HCT116 (cell line): ENCODE measurements at regions not wholly inside any gene's neighbourhood (a gene's known extent, or its start where the extent isn't known, plus 50 kb on each side); places are given as distances from the start of the nearest gene placed in this dataset.

Source experiments
- ATAC-seq: fragments of 200-7000 bp; cut with Tn5 transposase; 2 replicates; pipeline ENCODE4 v1.9.1; 2020; ENCODE audit warnings: mild to moderate bottlenecking, moderate library complexity
- BruUV-seq: library from RNA; stranded (reverse); fragments of 400-500 nt; replicated peaks from 2 replicates; lab custom pipeline; 2021; lab: Mats Ljungman, UMichigan
- CTCF ChIA-PET: fragments of 300-600 bp; sonication (Branson Sonifier 250); formaldehyde crosslinking; loops from one replicate; lab custom pipeline; 2021; ENCODE audit warnings: antibody characterized with exemption; lab: Charles Lee
- POLR2A ChIA-PET: fragments of 300-600, 350-600 bp; sonication (Branson Sonifier 250); formaldehyde crosslinking; loops from one replicate; lab custom pipeline; 2021; ENCODE audit warnings: antibody characterized with exemption; lab: Charles Lee
- RAD21 ChIA-PET, 2 experiments: fragments of 300-600 bp; sonication (Branson Sonifier 250); formaldehyde crosslinking; loops; one replicate each; lab custom pipeline; 2023; ENCODE audit warnings: low total read pairs in 2 of 2; ENCODE audit not compliant: uncharacterized antibody in 2 of 2, unreplicated experiment in 2 of 2, low non-redundant PET in 1 of 2; lab: Charles Lee
- DNase-seq: peaks from one replicate; pipeline ENCODE4 v3.0.0-alpha.2; 2010; ENCODE audit warnings: low read depth, low spot score
- H2AFZ ChIP-seq: fragments of 200-600 bp; shearing (Covaris generic), sonication (generic); 2 replicates; pipeline ENCODE4 v1.6.1; 2017; ENCODE audit warnings: low read depth, mixed run types, mixed read lengths, antibody characterized with exemption, low read length; ENCODE audit not compliant: poor library complexity, severe bottlenecking
- H3K27ac ChIP-seq: 2 replicates; pipeline ENCODE4 v1.5.1; 2012; ENCODE audit warnings: low read depth, low read length
- H3K27me3 ChIP-seq: fragments of 200-600 bp; sonication (generic); 2 replicates; pipeline ENCODE4 v1.6.1; 2016; ENCODE audit warnings: mixed run types, low read length, mixed read lengths; ENCODE audit not compliant: insufficient read depth
- H3K36me3 ChIP-seq, 2 experiments: fragments of 200-500 bp in 1 of 2; fragments of 200-600 bp in 1 of 2; sonication (Bioruptor generic) in 1 of 2; sonication (generic) in 1 of 2; 2 replicates each; pipeline versions ENCODE4 v1.5.1 to v1.6.1; 2014 to 2016; ENCODE audit warnings: low read length in 2 of 2, inconsistent platforms in 1 of 2, mixed read lengths in 1 of 2, mixed run types in 1 of 2; ENCODE audit not compliant: insufficient read depth in 2 of 2, control insufficient read depth in 1 of 2
- H3K4me1 ChIP-seq, 2 experiments: fragments of 200-600 bp in 1 of 2; sonication (generic) in 1 of 2; 2 replicates each; pipeline versions ENCODE4 v1.5.1 to v1.6.1; 2012 to 2017; ENCODE audit warnings: low read length in 2 of 2, inconsistent platforms in 1 of 2, mild to moderate bottlenecking in 1 of 2, mixed read lengths in 1 of 2, mixed run types in 1 of 2, moderate library complexity in 1 of 2; ENCODE audit not compliant: insufficient read depth in 2 of 2, control insufficient read depth in 1 of 2
- H3K4me2 ChIP-seq: fragments of 200-600 bp; sonication (generic); 2 replicates; pipeline ENCODE4 v1.6.1; 2017; ENCODE audit warnings: mixed run types, low read length, mixed read lengths
- H3K4me3 ChIP-seq, 2 experiments: fragments of 200-600 bp in 1 of 2; sonication (generic) in 1 of 2; replicated peaks in 1 of 2; 2 replicates each; pipeline ENCODE4 v1.5.1; 2011 to 2016; ENCODE audit warnings: low read length in 2 of 2, control low read depth in 1 of 2, low read depth in 1 of 2, mild to moderate bottlenecking in 1 of 2, mixed read lengths in 1 of 2, mixed run types in 1 of 2
- H3K79me2 ChIP-seq: fragments of 200-600 bp; sonication (generic); 2 replicates; pipeline ENCODE4 v1.6.1; 2017; ENCODE audit warnings: mild to moderate bottlenecking, mixed run types, low read length, moderate library complexity, mixed read lengths; ENCODE audit not compliant: insufficient read depth
- H3K9ac ChIP-seq: fragments of 200-600 bp; sonication (generic); 2 replicates; pipeline ENCODE4 v1.6.1; 2016; ENCODE audit warnings: low read length, mixed read lengths
- H3K9me2 ChIP-seq: fragments of 200-600 bp; sonication (generic), shearing (Covaris generic); 2 replicates; pipeline ENCODE4 v1.6.1; 2017; ENCODE audit warnings: mixed run types, mild to moderate bottlenecking, moderate library complexity; ENCODE audit not compliant: insufficient read depth
- H3K9me3 ChIP-seq, 2 experiments: fragments of 200-500 bp in 1 of 2; fragments of 200-600 bp in 1 of 2; sonication (Bioruptor generic) in 1 of 2; sonication (generic) in 1 of 2; 2 replicates each; pipeline ENCODE4 v1.6.1; 2014 to 2017; ENCODE audit warnings: low read length in 2 of 2, mixed read lengths in 2 of 2, inconsistent platforms in 1 of 2, low read depth in 1 of 2, mild to moderate bottlenecking in 1 of 2, mixed run types in 1 of 2, moderate library complexity in 1 of 2; ENCODE audit not compliant: control insufficient read depth in 1 of 2, insufficient read depth in 1 of 2
- H4K20me1 ChIP-seq: fragments of 200-600 bp; sonication (generic), shearing (Covaris generic); 2 replicates; pipeline ENCODE4 v1.6.1; 2017; ENCODE audit warnings: mixed run types, mild to moderate bottlenecking, moderate library complexity; ENCODE audit not compliant: insufficient read depth
- CBX3 ChIP-seq: IDR thresholded peaks from 2 replicates; pipeline ENCODE4 v1.6.1; 2012; ENCODE audit warnings: low read depth
- ELF1 ChIP-seq: IDR thresholded peaks from 2 replicates; pipeline ENCODE4 v1.6.1; 2012; ENCODE audit warnings: low read depth, borderline replicate concordance
- EZH2 ChIP-seq: fragments of 200-600 bp; sonication (generic); IDR thresholded peaks from 2 replicates; pipeline ENCODE4 v1.6.1; 2017; ENCODE audit warnings: antibody characterized with exemption, mixed run types
- SRF ChIP-seq: IDR thresholded peaks from 2 replicates; pipeline ENCODE4 v1.6.1; 2012; ENCODE audit warnings: low read depth
- YY1 ChIP-seq: IDR thresholded peaks from 2 replicates; pipeline ENCODE4 v1.6.1; 2011; ENCODE audit warnings: low read length, low read depth, moderate library complexity, mild to moderate bottlenecking; ENCODE audit not compliant: insufficient replicate concordance; ENCODE audit errors: extremely low read depth
- ZFX ChIP-seq: fragments of 450-650 bp; IDR thresholded peaks from 2 replicates; pipeline ENCODE4 v1.6.1; 2017
- ZNF274 ChIP-seq: fragments of 200-500 bp; sonication (Bioruptor generic); IDR thresholded peaks from 2 replicates; pipeline ENCODE4 v1.6.1; 2014; ENCODE audit warnings: mild to moderate bottlenecking, low read depth, low read length, inconsistent platforms
- intact Hi-C: fragments of 100-400 bp; cut with micrococcal nuclease; formaldehyde crosslinking; loops from 2 replicates; pipeline ENCODE4 v1.10.0; 2022
- TF ChIP-seq, protein P1 (sequence below): IDR thresholded peaks from 2 replicates; pipeline ENCODE4 v1.6.1; 2012; ENCODE audit warnings: low read depth

DNA sequence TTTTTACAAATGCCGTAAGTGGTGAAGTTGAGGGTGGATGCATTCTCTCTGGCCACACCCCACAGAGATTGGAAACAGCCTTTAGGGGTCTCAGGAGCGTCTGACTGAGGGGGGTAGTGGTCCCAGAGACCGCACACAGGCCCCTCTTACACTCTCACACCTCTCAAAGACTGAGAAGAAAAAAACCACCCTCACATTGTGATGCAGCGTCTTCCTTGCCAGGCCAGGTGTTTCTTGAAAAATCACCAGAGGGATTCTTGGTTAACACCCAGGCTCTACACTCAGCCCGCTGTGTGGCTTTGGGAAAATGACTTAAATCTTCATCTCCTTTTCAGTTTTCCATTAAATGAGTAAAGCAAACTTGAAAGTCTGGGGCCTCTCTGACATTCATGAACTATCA, 115.8 kb upstream of the SPTLC3 start:
- ChIA-PET POLR2A (no interaction called here), RAD21 (no interaction called here), CTCF (no interaction called here)
- DNase-seq (no peak), ATAC-seq (no peak)
- no peaks in the 10 kb centered on the region for H3K27me3 ChIP-seq
- no peak overlapping the region for H3K27ac ChIP-seq
- H3K9ac ChIP-seq, result no peak overlapping the region
- intact Hi-C loops, result no loop called here
- H3K4me2 ChIP-seq, result no peak overlapping the region
- H3K9me3 ChIP-seq, result no peaks in the 10 kb centered on the region; a peak in 1 of 4 replicates
- H3K9me2 ChIP-seq, result no peaks in the 10 kb centered on the region
- H4K20me1 ChIP-seq, result no peaks in the 10 kb centered on the region
- H3K79me2 ChIP-seq, result no peaks in the 10 kb centered on the region
- no peak overlapping the region for H2AFZ ChIP-seq
- no peaks in the 10 kb centered on the region for H3K36me3 ChIP-seq
- no peak for TF ChIP-seq EZH2
- TF ChIP-seq CBX3, result no peak
- TF ChIP-seq ZNF274, result no peak
- no peak for TF ChIP-seq ZFX
- no peak for TF ChIP-seq YY1
- TF ChIP-seq, protein P1, sequence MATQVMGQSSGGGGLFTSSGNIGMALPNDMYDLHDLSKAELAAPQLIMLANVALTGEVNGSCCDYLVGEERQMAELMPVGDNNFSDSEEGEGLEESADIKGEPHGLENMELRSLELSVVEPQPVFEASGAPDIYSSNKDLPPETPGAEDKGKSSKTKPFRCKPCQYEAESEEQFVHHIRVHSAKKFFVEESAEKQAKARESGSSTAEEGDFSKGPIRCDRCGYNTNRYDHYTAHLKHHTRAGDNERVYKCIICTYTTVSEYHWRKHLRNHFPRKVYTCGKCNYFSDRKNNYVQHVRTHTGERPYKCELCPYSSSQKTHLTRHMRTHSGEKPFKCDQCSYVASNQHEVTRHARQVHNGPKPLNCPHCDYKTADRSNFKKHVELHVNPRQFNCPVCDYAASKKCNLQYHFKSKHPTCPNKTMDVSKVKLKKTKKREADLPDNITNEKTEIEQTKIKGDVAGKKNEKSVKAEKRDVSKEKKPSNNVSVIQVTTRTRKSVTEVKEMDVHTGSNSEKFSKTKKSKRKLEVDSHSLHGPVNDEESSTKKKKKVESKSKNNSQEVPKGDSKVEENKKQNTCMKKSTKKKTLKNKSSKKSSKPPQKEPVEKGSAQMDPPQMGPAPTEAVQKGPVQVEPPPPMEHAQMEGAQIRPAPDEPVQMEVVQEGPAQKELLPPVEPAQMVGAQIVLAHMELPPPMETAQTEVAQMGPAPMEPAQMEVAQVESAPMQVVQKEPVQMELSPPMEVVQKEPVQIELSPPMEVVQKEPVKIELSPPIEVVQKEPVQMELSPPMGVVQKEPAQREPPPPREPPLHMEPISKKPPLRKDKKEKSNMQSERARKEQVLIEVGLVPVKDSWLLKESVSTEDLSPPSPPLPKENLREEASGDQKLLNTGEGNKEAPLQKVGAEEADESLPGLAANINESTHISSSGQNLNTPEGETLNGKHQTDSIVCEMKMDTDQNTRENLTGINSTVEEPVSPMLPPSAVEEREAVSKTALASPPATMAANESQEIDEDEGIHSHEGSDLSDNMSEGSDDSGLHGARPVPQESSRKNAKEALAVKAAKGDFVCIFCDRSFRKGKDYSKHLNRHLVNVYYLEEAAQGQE, result no peak
- TF ChIP-seq SRF, result no peak
- no peak for TF ChIP-seq ELF1
- H3K4me3 ChIP-seq, result no peak overlapping the region
- BruUV-seq, result no TSS peak
- H3K4me1 ChIP-seq, result no peaks in the 10 kb centered on the region
